ENCODE measurements at regions not wholly inside any gene's neighbourhood (a gene's known extent, or its start where the extent isn't known, plus 50 kb on each side); places are given as distances from the start of the nearest gene placed in this dataset.
A peak's percentile ranks its signal among the peaks of the same experiment; 100 is the strongest.

DNA sequence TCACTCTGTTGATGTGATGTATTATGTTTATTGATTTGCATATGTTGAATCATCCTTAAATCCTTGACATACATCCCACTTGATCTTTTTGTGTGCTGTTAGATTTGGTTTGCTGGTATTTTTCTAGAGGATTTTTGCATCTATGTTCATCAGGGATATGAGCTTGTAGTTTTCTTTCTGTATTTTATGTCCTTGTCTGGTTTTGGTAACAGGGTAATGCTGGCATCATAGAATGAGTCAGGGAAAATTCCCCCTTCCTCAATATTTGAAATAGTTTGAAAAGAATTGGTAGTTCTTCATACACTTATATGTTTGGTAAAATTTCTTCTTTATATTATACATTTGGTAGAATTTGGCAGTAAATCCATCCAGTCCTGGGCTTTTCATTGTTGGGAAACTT lies 89.4 kb upstream of the SLC13A1 start:
- Histone ChIP-seq H3K9me3 (ENCODE audit: low read length) (no peaks in the 10 kb centered on the region), H3K4me1 (ENCODE audit: insufficient read depth, low read length, severe bottlenecking) (no peaks in the 10 kb centered on the region), H4K20me1 (ENCODE audit: insufficient read depth, low read length) (no peaks in the 10 kb centered on the region), H3K27me3 (ENCODE audit: insufficient read depth, low read length) (no peaks in the 10 kb centered on the region), H2AFZ (ENCODE audit: low read length) (no peak overlapping the region), H3F3A (ENCODE audit: insufficient read depth, low read length) (no peaks in the 10 kb centered on the region), H3K9me2 (ENCODE audit: low read depth, low read length) (no peaks in the 10 kb centered on the region), H3K4me2 (ENCODE audit: low read length) (no peak overlapping the region), H3K9ac (ENCODE audit: low read length) (no peak overlapping the region), H3K79me2 (ENCODE audit: insufficient read depth, low read length) (no peaks in the 10 kb centered on the region), H3K27ac (ENCODE audit: low read depth, low read length, poor library complexity, severe bottlenecking) (no peak overlapping the region), H3K4me3 (ENCODE audit: low read depth, low read length, poor library complexity, severe bottlenecking) (no peak overlapping the region), H3K36me3 (ENCODE audit: insufficient read depth, low read length) (no peaks in the 10 kb centered on the region)
- no peak for TF ChIP-seq EZH2 (IDR thresholded peaks at IDR 0.05; ENCODE audit: borderline replicate concordance, low read length)
- TF ChIP-seq CTCF (IDR thresholded peaks at IDR 0.05; ENCODE audit: low read length): no peak

DNA sequence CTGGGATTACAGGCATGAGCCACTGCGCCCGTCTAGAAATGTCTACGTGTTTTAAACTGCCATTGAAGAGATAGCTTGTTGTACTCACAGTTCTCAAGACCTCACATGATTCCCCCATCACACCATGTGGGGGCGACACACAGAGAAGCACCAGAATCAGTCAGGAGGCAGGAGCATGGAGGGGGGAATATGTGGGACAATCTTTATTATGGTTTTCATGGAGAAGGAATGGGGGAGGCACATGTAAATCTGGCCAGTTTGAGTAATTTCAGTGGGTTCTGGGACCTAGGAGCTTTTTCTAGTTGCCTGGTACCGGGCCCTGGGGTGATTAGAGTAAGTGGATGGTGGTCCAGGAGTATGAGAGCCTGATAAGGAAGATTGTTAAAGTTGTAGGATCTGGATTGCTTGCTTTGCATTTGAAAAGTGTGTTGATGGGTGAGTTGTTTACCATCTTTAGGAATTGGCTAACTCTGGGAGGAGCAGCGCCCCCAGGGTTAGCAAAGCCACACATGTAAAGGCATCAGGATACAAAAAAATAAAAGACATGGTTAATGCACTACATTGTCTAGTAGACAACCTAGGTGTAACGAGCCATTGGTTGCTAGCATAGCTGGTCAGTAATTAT lies 85.4 kb upstream of the SLC13A1 start:
- Histone ChIP-seq H3F3A (ENCODE audit: insufficient read depth, low read length) (no peaks in the 10 kb centered on the region), H2AFZ (ENCODE audit: low read length) (no peak overlapping the region), H3K27me3 (ENCODE audit: insufficient read depth, low read length) (no peaks in the 10 kb centered on the region), H3K79me2 (ENCODE audit: insufficient read depth, low read length) (no peaks in the 10 kb centered on the region), H3K27ac (ENCODE audit: low read depth, low read length, poor library complexity, severe bottlenecking) (no peak overlapping the region), H3K4me1 (ENCODE audit: insufficient read depth, low read length, severe bottlenecking) (no peaks in the 10 kb centered on the region), H3K4me3 (ENCODE audit: low read depth, low read length, poor library complexity, severe bottlenecking) (no peak overlapping the region), H3K4me2 (ENCODE audit: low read length) (no peak overlapping the region), H4K20me1 (ENCODE audit: insufficient read depth, low read length) (no peaks in the 10 kb centered on the region), H3K9ac (ENCODE audit: low read length) (no peak overlapping the region), H3K9me3 (ENCODE audit: low read length) (no peaks in the 10 kb centered on the region), H3K36me3 (ENCODE audit: insufficient read depth, low read length) (no peaks in the 10 kb centered on the region), H3K9me2 (ENCODE audit: low read depth, low read length) (no peaks in the 10 kb centered on the region)
- TF ChIP-seq CTCF (IDR thresholded peaks at IDR 0.05; ENCODE audit: low read length) (peak; percentile 34; the same call in 1 of the 2 replicates), EZH2 (IDR thresholded peaks at IDR 0.05; ENCODE audit: borderline replicate concordance, low read length) (no peak)

- Histone ChIP-seq H3K4me1 (ENCODE audit: insufficient read depth, low read length, severe bottlenecking) (no peaks in the 10 kb centered on the region), H2AFZ (ENCODE audit: low read length) (no peak overlapping the region), H3F3A (ENCODE audit: insufficient read depth, low read length) (no peaks in the 10 kb centered on the region), H3K4me2 (ENCODE audit: low read length) (no peak overlapping the region), H3K4me3 (ENCODE audit: low read depth, low read length, poor library complexity, severe bottlenecking) (no peak overlapping the region), H3K27me3 (ENCODE audit: insufficient read depth, low read length) (no peaks in the 10 kb centered on the region), H3K36me3 (ENCODE audit: insufficient read depth, low read length) (no peaks in the 10 kb centered on the region), H3K9me2 (ENCODE audit: low read depth, low read length) (no peaks in the 10 kb centered on the region), H3K9me3 (ENCODE audit: low read length) (no peaks in the 10 kb centered on the region), H4K20me1 (ENCODE audit: insufficient read depth, low read length) (no peaks in the 10 kb centered on the region), H3K79me2 (ENCODE audit: insufficient read depth, low read length) (no peaks in the 10 kb centered on the region), H3K9ac (ENCODE audit: low read length) (no peak overlapping the region), H3K27ac (ENCODE audit: low read depth, low read length, poor library complexity, severe bottlenecking) (no peak overlapping the region)
- TF ChIP-seq EZH2 (IDR thresholded peaks at IDR 0.05; ENCODE audit: borderline replicate concordance, low read length) (no peak), CTCF (IDR thresholded peaks at IDR 0.05; ENCODE audit: low read length) (no peak)
Measured at GRCh38 chr7:123283373-123283772, 83.6 kb upstream of the SLC13A1 start.

Measured in OCI-LY1 (cell line).